HCT116 (cell line): ENCODE measurements at regions not wholly inside any gene's neighbourhood (a gene's known extent, or its start where the extent isn't known, plus 50 kb on each side); places are given as distances from the start of the nearest gene placed in this dataset.

Experiments
- ATAC-seq: fragments of 200-7000 bp; cut with Tn5 transposase; 2 replicates; pipeline ENCODE4 v1.9.1; 2020; ENCODE audit warnings: mild to moderate bottlenecking, moderate library complexity
- BruUV-seq: library from RNA; stranded (reverse); fragments of 400-500 nt; replicated peaks from 2 replicates; lab custom pipeline; 2021; lab: Mats Ljungman, UMichigan
- CTCF ChIA-PET: fragments of 300-600 bp; sonication (Branson Sonifier 250); formaldehyde crosslinking; loops from one replicate; lab custom pipeline; 2021; ENCODE audit warnings: antibody characterized with exemption; lab: Charles Lee
- POLR2A ChIA-PET: fragments of 300-600, 350-600 bp; sonication (Branson Sonifier 250); formaldehyde crosslinking; loops from one replicate; lab custom pipeline; 2021; ENCODE audit warnings: antibody characterized with exemption; lab: Charles Lee
- RAD21 ChIA-PET, 2 experiments: fragments of 300-600 bp; sonication (Branson Sonifier 250); formaldehyde crosslinking; loops; one replicate each; lab custom pipeline; 2023; ENCODE audit warnings: low total read pairs in 2 of 2; ENCODE audit not compliant: uncharacterized antibody in 2 of 2, unreplicated experiment in 2 of 2, low non-redundant PET in 1 of 2; lab: Charles Lee
- DNase-seq: peaks from one replicate; pipeline ENCODE4 v3.0.0-alpha.2; 2010; ENCODE audit warnings: low read depth, low spot score
- H2AFZ ChIP-seq: fragments of 200-600 bp; shearing (Covaris generic), sonication (generic); 2 replicates; pipeline ENCODE4 v1.6.1; 2017; ENCODE audit warnings: low read depth, mixed run types, mixed read lengths, antibody characterized with exemption, low read length; ENCODE audit not compliant: poor library complexity, severe bottlenecking
- H3K27ac ChIP-seq: 2 replicates; pipeline ENCODE4 v1.5.1; 2012; ENCODE audit warnings: low read depth, low read length
- H3K27me3 ChIP-seq: fragments of 200-600 bp; sonication (generic); 2 replicates; pipeline ENCODE4 v1.6.1; 2016; ENCODE audit warnings: mixed run types, low read length, mixed read lengths; ENCODE audit not compliant: insufficient read depth
- H3K36me3 ChIP-seq, 2 experiments: fragments of 200-500 bp in 1 of 2; fragments of 200-600 bp in 1 of 2; sonication (Bioruptor generic) in 1 of 2; sonication (generic) in 1 of 2; 2 replicates each; pipeline versions ENCODE4 v1.5.1 to v1.6.1; 2014 to 2016; ENCODE audit warnings: low read length in 2 of 2, inconsistent platforms in 1 of 2, mixed read lengths in 1 of 2, mixed run types in 1 of 2; ENCODE audit not compliant: insufficient read depth in 2 of 2, control insufficient read depth in 1 of 2
- H3K4me1 ChIP-seq, 2 experiments: fragments of 200-600 bp in 1 of 2; sonication (generic) in 1 of 2; 2 replicates each; pipeline versions ENCODE4 v1.5.1 to v1.6.1; 2012 to 2017; ENCODE audit warnings: low read length in 2 of 2, inconsistent platforms in 1 of 2, mild to moderate bottlenecking in 1 of 2, mixed read lengths in 1 of 2, mixed run types in 1 of 2, moderate library complexity in 1 of 2; ENCODE audit not compliant: insufficient read depth in 2 of 2, control insufficient read depth in 1 of 2
- H3K4me2 ChIP-seq: fragments of 200-600 bp; sonication (generic); 2 replicates; pipeline ENCODE4 v1.6.1; 2017; ENCODE audit warnings: mixed run types, low read length, mixed read lengths
- H3K4me3 ChIP-seq, 2 experiments: fragments of 200-600 bp in 1 of 2; sonication (generic) in 1 of 2; replicated peaks in 1 of 2; 2 replicates each; pipeline ENCODE4 v1.5.1; 2011 to 2016; ENCODE audit warnings: low read length in 2 of 2, control low read depth in 1 of 2, low read depth in 1 of 2, mild to moderate bottlenecking in 1 of 2, mixed read lengths in 1 of 2, mixed run types in 1 of 2
- H3K79me2 ChIP-seq: fragments of 200-600 bp; sonication (generic); 2 replicates; pipeline ENCODE4 v1.6.1; 2017; ENCODE audit warnings: mild to moderate bottlenecking, mixed run types, low read length, moderate library complexity, mixed read lengths; ENCODE audit not compliant: insufficient read depth
- H3K9ac ChIP-seq: fragments of 200-600 bp; sonication (generic); 2 replicates; pipeline ENCODE4 v1.6.1; 2016; ENCODE audit warnings: low read length, mixed read lengths
- H3K9me2 ChIP-seq: fragments of 200-600 bp; sonication (generic), shearing (Covaris generic); 2 replicates; pipeline ENCODE4 v1.6.1; 2017; ENCODE audit warnings: mixed run types, mild to moderate bottlenecking, moderate library complexity; ENCODE audit not compliant: insufficient read depth
- H3K9me3 ChIP-seq, 2 experiments: fragments of 200-500 bp in 1 of 2; fragments of 200-600 bp in 1 of 2; sonication (Bioruptor generic) in 1 of 2; sonication (generic) in 1 of 2; 2 replicates each; pipeline ENCODE4 v1.6.1; 2014 to 2017; ENCODE audit warnings: low read length in 2 of 2, mixed read lengths in 2 of 2, inconsistent platforms in 1 of 2, low read depth in 1 of 2, mild to moderate bottlenecking in 1 of 2, mixed run types in 1 of 2, moderate library complexity in 1 of 2; ENCODE audit not compliant: control insufficient read depth in 1 of 2, insufficient read depth in 1 of 2
- H4K20me1 ChIP-seq: fragments of 200-600 bp; sonication (generic), shearing (Covaris generic); 2 replicates; pipeline ENCODE4 v1.6.1; 2017; ENCODE audit warnings: mixed run types, mild to moderate bottlenecking, moderate library complexity; ENCODE audit not compliant: insufficient read depth
- CBX3 ChIP-seq: IDR thresholded peaks from 2 replicates; pipeline ENCODE4 v1.6.1; 2012; ENCODE audit warnings: low read depth
- CEBPB ChIP-seq: IDR thresholded peaks from 2 replicates; pipeline ENCODE4 v1.6.1; 2012; ENCODE audit warnings: low read depth
- EGR1 ChIP-seq: IDR thresholded peaks from 2 replicates; pipeline ENCODE4 v1.6.1; 2012; ENCODE audit warnings: low read depth
- ELF1 ChIP-seq: IDR thresholded peaks from 2 replicates; pipeline ENCODE4 v1.6.1; 2012; ENCODE audit warnings: low read depth, borderline replicate concordance
- EZH2 ChIP-seq: fragments of 200-600 bp; sonication (generic); IDR thresholded peaks from 2 replicates; pipeline ENCODE4 v1.6.1; 2017; ENCODE audit warnings: antibody characterized with exemption, mixed run types
- EZH2phosphoT487 ChIP-seq: fragments of 200-600 bp; IDR thresholded peaks from 2 replicates; pipeline ENCODE4 v1.6.1; 2018; ENCODE audit warnings: antibody characterized with exemption, borderline replicate concordance
- JUND ChIP-seq: IDR thresholded peaks from 2 replicates; pipeline ENCODE4 v1.6.1; 2012
- POLR2A ChIP-seq: IDR thresholded peaks from 2 replicates; pipeline ENCODE4 v1.7.0; 2011; ENCODE audit warnings: borderline replicate concordance; ENCODE audit not compliant: insufficient read depth, insufficient read length; ENCODE audit errors: extremely low read depth
- POLR2AphosphoS5 ChIP-seq: IDR thresholded peaks from 2 replicates; pipeline ENCODE4 v1.6.1; 2011; ENCODE audit warnings: mild to moderate bottlenecking, low read depth, low read length, moderate library complexity
- SIN3A ChIP-seq: IDR thresholded peaks from 2 replicates; pipeline ENCODE4 v1.6.1; 2012; ENCODE audit warnings: low read depth
- SP1 ChIP-seq: IDR thresholded peaks from 2 replicates; pipeline ENCODE4 v1.6.1; 2012; ENCODE audit warnings: low read depth
- SRF ChIP-seq: IDR thresholded peaks from 2 replicates; pipeline ENCODE4 v1.6.1; 2012; ENCODE audit warnings: low read depth
- TCF7L2 ChIP-seq: IDR thresholded peaks from 2 replicates; pipeline ENCODE4 v1.7.0; 2011; ENCODE audit warnings: borderline replicate concordance, inconsistent platforms; ENCODE audit not compliant: insufficient read depth, insufficient read length; ENCODE audit errors: extremely low read depth
- YY1 ChIP-seq: IDR thresholded peaks from 2 replicates; pipeline ENCODE4 v1.6.1; 2011; ENCODE audit warnings: low read length, low read depth, moderate library complexity, mild to moderate bottlenecking; ENCODE audit not compliant: insufficient replicate concordance; ENCODE audit errors: extremely low read depth
- ZFX ChIP-seq: fragments of 450-650 bp; IDR thresholded peaks from 2 replicates; pipeline ENCODE4 v1.6.1; 2017
- ZNF274 ChIP-seq: fragments of 200-500 bp; sonication (Bioruptor generic); IDR thresholded peaks from 2 replicates; pipeline ENCODE4 v1.6.1; 2014; ENCODE audit warnings: mild to moderate bottlenecking, low read depth, low read length, inconsistent platforms
- intact Hi-C: fragments of 100-400 bp; cut with micrococcal nuclease; formaldehyde crosslinking; loops from 2 replicates; pipeline ENCODE4 v1.10.0; 2022
- TF ChIP-seq, protein P1 (sequence below): IDR thresholded peaks from 2 replicates; pipeline ENCODE4 v1.6.1; 2012
- TF ChIP-seq, protein P2 (sequence below), 3 experiments: fragments of 200-600 bp in 1 of 3; sonication (generic) in 1 of 3; IDR thresholded peaks in 2 of 3; conservative IDR thresholded peaks in 1 of 3; 2 replicates each; pipeline ENCODE4 v1.5.1; 2012 to 2017; ENCODE audit warnings: low read depth in 2 of 3, low read length in 2 of 3, antibody characterized with exemption in 1 of 3, borderline replicate concordance in 1 of 3, control low read depth in 1 of 3, mild to moderate bottlenecking in 1 of 3, mixed read lengths in 1 of 3, mixed run types in 1 of 3, moderate library complexity in 1 of 3; ENCODE audit not compliant: insufficient read depth in 1 of 3

DNA sequence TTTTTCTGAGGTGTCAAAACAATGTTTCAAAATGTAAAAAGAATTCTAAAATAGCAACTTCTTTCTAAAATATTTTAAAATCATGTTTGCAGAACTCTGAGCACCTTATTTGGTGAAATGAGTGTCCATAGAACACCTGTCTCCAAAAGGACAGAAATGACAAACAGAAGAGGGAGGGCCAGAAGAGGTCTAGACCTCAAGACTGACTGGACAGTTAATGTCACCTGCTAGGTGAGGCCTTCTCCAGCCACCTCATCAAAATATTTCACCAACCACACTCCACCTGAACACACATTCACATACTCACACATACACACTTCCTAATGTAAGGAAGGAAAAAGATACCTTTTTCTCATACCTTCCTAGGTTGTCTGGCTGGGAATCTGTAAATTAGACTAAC, 147.8 kb upstream of the PLEKHA5 start:
- POLR2A ChIA-PET: no interaction called here
- DNase-seq (no peak), ATAC-seq (no peak)
- Histone ChIP-seq H2AFZ (no peak overlapping the region), H3K4me1 (no peaks in the 10 kb centered on the region), H3K9ac (no peak overlapping the region), H3K4me3 (no peak overlapping the region), H4K20me1 (no peaks in the 10 kb centered on the region), H3K4me2 (no peak overlapping the region), H3K9me2 (no peaks in the 10 kb centered on the region), H3K27me3 (no peaks in the 10 kb centered on the region), H3K9me3 (no peaks in the 10 kb centered on the region), H3K36me3 (no peaks in the 10 kb centered on the region), H3K27ac (no peak overlapping the region), H3K79me2 (no peaks in the 10 kb centered on the region)
- no TSS peak for BruUV-seq
- TF ChIP-seq EZH2phosphoT487 (no peak), ZFX (no peak), JUND (no peak), EZH2 (no peak), CBX3 (no peak), TCF7L2 (no peak), SP1 (no peak), POLR2AphosphoS5 (no peak), SIN3A (no peak), ELF1 (no peak), SRF (no peak), POLR2A (no peak)
- TF ChIP-seq, protein P1, sequence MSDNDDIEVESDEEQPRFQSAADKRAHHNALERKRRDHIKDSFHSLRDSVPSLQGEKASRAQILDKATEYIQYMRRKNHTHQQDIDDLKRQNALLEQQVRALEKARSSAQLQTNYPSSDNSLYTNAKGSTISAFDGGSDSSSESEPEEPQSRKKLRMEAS: no peak
- RAD21 ChIA-PET: no interaction called here
- intact Hi-C loops: no loop called here
- CTCF ChIA-PET: no interaction called here

DNA sequence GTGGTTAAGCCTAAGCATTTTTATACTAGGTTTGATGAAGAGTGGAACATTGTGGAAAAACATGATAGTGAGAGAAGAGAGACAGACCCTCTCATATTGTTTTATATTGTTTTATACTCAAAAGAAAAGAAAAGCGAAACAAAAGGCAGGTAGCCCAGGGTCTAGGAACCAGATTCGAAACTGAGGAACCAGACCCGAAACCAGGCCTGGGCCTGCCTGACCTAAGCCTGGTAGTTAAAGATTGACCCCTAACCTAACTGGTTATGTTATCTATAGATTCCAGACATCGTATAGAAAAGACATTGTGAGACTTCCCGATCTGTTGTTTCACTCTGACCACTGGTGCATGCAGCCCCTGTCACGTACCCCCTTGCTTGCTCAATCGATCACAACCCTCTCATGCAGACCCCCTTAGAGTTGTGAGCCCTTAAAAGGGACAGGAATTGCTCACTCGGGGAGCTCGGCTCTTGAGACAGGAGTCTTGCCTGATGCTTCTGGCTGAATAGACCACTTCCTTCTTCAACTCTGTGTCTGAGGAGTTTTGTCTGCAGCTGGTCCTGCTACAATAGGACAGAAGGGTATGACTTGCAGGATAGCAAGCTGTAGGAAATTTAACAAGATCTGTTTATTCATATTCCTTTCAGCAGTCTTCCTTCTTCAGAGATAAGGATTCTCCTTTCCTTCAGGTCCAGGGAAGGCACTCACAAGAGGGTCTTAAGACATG, 147.1 kb upstream of the PLEKHA5 start:
- H3K9ac ChIP-seq: no peak overlapping the region
- no peaks in the 10 kb centered on the region for H3K27me3 ChIP-seq
- no peaks in the 10 kb centered on the region for H3K79me2 ChIP-seq
- ChIA-PET POLR2A (no interaction called here), CTCF (no interaction called here), RAD21 (no interaction called here)
- no peak overlapping the region for H3K4me2 ChIP-seq
- intact Hi-C loops: no loop called here
- no peaks in the 10 kb centered on the region for H4K20me1 ChIP-seq
- H3K9me3 ChIP-seq: no peaks in the 10 kb centered on the region
- no peaks in the 10 kb centered on the region for H3K9me2 ChIP-seq
- H3K4me3 ChIP-seq: no peak overlapping the region
- no peak for DNase-seq
- no TSS peak for BruUV-seq
- H3K4me1 ChIP-seq: no peaks in the 10 kb centered on the region
- H3K27ac ChIP-seq: no peak overlapping the region
- no peak for ATAC-seq
- H3K36me3 ChIP-seq: no peaks in the 10 kb centered on the region
- H2AFZ ChIP-seq: no peak overlapping the region
- TF ChIP-seq EGR1: no peak
- TF ChIP-seq ELF1: no peak
- TF ChIP-seq, protein P2, sequence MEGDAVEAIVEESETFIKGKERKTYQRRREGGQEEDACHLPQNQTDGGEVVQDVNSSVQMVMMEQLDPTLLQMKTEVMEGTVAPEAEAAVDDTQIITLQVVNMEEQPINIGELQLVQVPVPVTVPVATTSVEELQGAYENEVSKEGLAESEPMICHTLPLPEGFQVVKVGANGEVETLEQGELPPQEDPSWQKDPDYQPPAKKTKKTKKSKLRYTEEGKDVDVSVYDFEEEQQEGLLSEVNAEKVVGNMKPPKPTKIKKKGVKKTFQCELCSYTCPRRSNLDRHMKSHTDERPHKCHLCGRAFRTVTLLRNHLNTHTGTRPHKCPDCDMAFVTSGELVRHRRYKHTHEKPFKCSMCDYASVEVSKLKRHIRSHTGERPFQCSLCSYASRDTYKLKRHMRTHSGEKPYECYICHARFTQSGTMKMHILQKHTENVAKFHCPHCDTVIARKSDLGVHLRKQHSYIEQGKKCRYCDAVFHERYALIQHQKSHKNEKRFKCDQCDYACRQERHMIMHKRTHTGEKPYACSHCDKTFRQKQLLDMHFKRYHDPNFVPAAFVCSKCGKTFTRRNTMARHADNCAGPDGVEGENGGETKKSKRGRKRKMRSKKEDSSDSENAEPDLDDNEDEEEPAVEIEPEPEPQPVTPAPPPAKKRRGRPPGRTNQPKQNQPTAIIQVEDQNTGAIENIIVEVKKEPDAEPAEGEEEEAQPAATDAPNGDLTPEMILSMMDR (IDR thresholded peaks at IDR 0.05 in 2 of 3, conservative IDR thresholded peaks at IDR 0.05 in 1 of 3; ENCODE audit: borderline replicate concordance in 1 of 3, insufficient read depth in 1 of 3, low read depth in 2 of 3, low read length in 2 of 3): no peak
- no peak for TF ChIP-seq TCF7L2
- TF ChIP-seq SRF: no peak
- no peak for TF ChIP-seq YY1
- TF ChIP-seq EZH2: no peak
- TF ChIP-seq CEBPB: no peak
- TF ChIP-seq SIN3A: no peak
- TF ChIP-seq ZNF274: no peak
- no peak for TF ChIP-seq ZFX
- TF ChIP-seq EZH2phosphoT487: no peak
- TF ChIP-seq POLR2AphosphoS5: no peak
